GM12878 (cell line): ENCODE measurements at regions not wholly inside any gene's neighbourhood (a gene's known extent, or its start where the extent isn't known, plus 50 kb on each side); places are given as distances from the start of the nearest gene placed in this dataset.

Experiments
- ATAC-seq: fragments of 200-7000 bp; cut with Tn5 transposase; 3 replicates; pipeline ENCODE4 v1.9.1; 2020; ENCODE audit warnings: mild to moderate bottlenecking, moderate library complexity
- BruUV-seq: library from RNA; stranded (reverse); fragments of 400-500 nt; replicated peaks from 2 replicates; lab custom pipeline; 2021; lab: Mats Ljungman, UMichigan
- CTCF ChIA-PET: fragments of 300-600 bp; sonication (Branson Sonifier 250); formaldehyde crosslinking; extraction: SDS; loops from one replicate; lab custom pipeline; 2021; ENCODE audit warnings: inconsistent platforms; lab: Yijun Ruan, JAX
- POLR2A ChIA-PET: fragments of 350-600 bp; formaldehyde crosslinking; extraction: SDS; loops from one replicate; lab custom pipeline; 2021; ENCODE audit warnings: inconsistent platforms; lab: Charles Lee
- RAD21 ChIA-PET: fragments of 300-600 bp; sonication (Branson Sonifier 250); formaldehyde crosslinking; loops from one replicate; lab custom pipeline; 2023; ENCODE audit warnings: antibody characterized with exemption; ENCODE audit not compliant: unreplicated experiment; lab: Charles Lee
- SMC1A ChIA-PET: fragments of 300-600 bp; sonication (Branson Sonifier 250); formaldehyde crosslinking; loops from one replicate; lab custom pipeline; 2023; ENCODE audit not compliant: unreplicated experiment, uncharacterized antibody; lab: Charles Lee
- DNase-seq: peaks from one replicate; pipeline ENCODE4 v3.0.0-alpha.2; 2011; ENCODE audit warnings: low read depth, low spot score
- FAIRE-seq: peaks from 3 replicates; lab custom pipeline; 2011; peaks lifted over from hg19 to GRCh38; lab: Jason Lieb, UNC
- H2AFZ ChIP-seq: 2 replicates; pipeline ENCODE4 v1.6.0; 2011; ENCODE audit warnings: low read depth, low read length, control low read depth; ENCODE audit not compliant: control insufficient read depth
- H3K27ac ChIP-seq: 2 replicates; pipeline ENCODE4 v1.5.1; 2011; ENCODE audit warnings: control low read depth; ENCODE audit not compliant: control insufficient read depth, insufficient read depth
- H3K27me3 ChIP-seq, 2 experiments: replicated peaks in 1 of 2; 2 replicates each; pipeline versions ENCODE4 v1.6.0 to v1.6.1; 2011; ENCODE audit warnings: low read length in 1 of 2; ENCODE audit not compliant: control insufficient read depth in 2 of 2, insufficient read depth in 2 of 2
- H3K36me3 ChIP-seq, 2 experiments: 2 replicates each; pipeline ENCODE4 v1.5.1; 2011; ENCODE audit warnings: low read length in 1 of 2; ENCODE audit not compliant: control insufficient read depth in 2 of 2, insufficient read depth in 2 of 2
- H3K4me1 ChIP-seq: 2 replicates; pipeline ENCODE4 v1.6.1; 2011; ENCODE audit warnings: mild to moderate bottlenecking, low read length, moderate library complexity, mixed read lengths; ENCODE audit not compliant: control insufficient read depth, insufficient read depth
- H3K4me2 ChIP-seq: 2 replicates; pipeline ENCODE4 v1.6.0; 2011; ENCODE audit warnings: control low read depth; ENCODE audit not compliant: control insufficient read depth, insufficient read depth
- H3K4me3 ChIP-seq: fragments of 200-600 bp; sonication (generic); 2 replicates; pipeline ENCODE4 v1.5.1; 2016
- H3K79me2 ChIP-seq: 2 replicates; pipeline ENCODE4 v1.6.0; 2011; ENCODE audit warnings: low read length; ENCODE audit not compliant: control insufficient read depth, insufficient read depth
- H3K9ac ChIP-seq: 2 replicates; pipeline ENCODE4 v1.8.0; 2011; ENCODE audit warnings: low read length, control low read depth, mixed read lengths; ENCODE audit not compliant: control insufficient read depth, insufficient read depth
- H3K9me3 ChIP-seq: replicated peaks from 3 replicates; pipeline ENCODE4 v1.5.1; 2011; ENCODE audit warnings: mild to moderate bottlenecking, low read length; ENCODE audit not compliant: control insufficient read depth, insufficient read depth
- H4K20me1 ChIP-seq: 2 replicates; pipeline ENCODE4 v1.6.0; 2011; ENCODE audit not compliant: control insufficient read depth, insufficient read depth
- CBX5 ChIP-seq: sonication (generic); IDR thresholded peaks from 2 replicates; pipeline ENCODE4 v1.6.1; 2016; ENCODE audit warnings: low read depth, moderate library complexity, mild to moderate bottlenecking, inconsistent platforms
- KLF5 ChIP-seq: fragments of 450-650 bp; IDR thresholded peaks from 2 replicates; pipeline ENCODE4 v1.6.1; 2014; ENCODE audit warnings: mild to moderate bottlenecking; ENCODE audit not compliant: partially characterized antibody
- MYB ChIP-seq: fragments of 150-350 bp; IDR thresholded peaks from 2 replicates; pipeline ENCODE4 v1.6.1; 2014; ENCODE audit warnings: mild to moderate bottlenecking, low read depth, low read length, borderline replicate concordance
- NR2C1 ChIP-seq: fragments of 450-650 bp; IDR thresholded peaks from 2 replicates; pipeline ENCODE4 v1.6.1; 2017; ENCODE audit warnings: antibody characterized with exemption, mild to moderate bottlenecking, moderate library complexity
- POU2F2 ChIP-seq: IDR thresholded peaks from 3 replicates; pipeline ENCODE4 v1.6.1; 2011; ENCODE audit warnings: low read depth, mild to moderate bottlenecking, low read length, borderline replicate concordance
- TARDBP ChIP-seq: IDR thresholded peaks from 2 replicates; pipeline ENCODE4 v1.6.1; 2016; ENCODE audit warnings: borderline replicate concordance
- ZBTB4 ChIP-seq: fragments of 450-650 bp; formaldehyde crosslinking; IDR thresholded peaks from 2 replicates; pipeline ENCODE4 v1.4.0; 2022; ENCODE audit warnings: mild to moderate bottlenecking, moderate library complexity
- ZBTB40 ChIP-seq: fragments of 450-650 bp; IDR thresholded peaks from 2 replicates; pipeline ENCODE4 v1.6.1; 2016; ENCODE audit warnings: mild to moderate bottlenecking, moderate library complexity, borderline replicate concordance
- ZNF274 ChIP-seq: IDR thresholded peaks from one replicate; pipeline ENCODE4 v1.8.0; 2011; ENCODE audit not compliant: insufficient read length, insufficient read depth
- WGBS: methylation state at CpG from one replicate; pipeline ENCODE4 v1.1.6; 2016; ENCODE audit warnings: low lambda C conversion rate; ENCODE audit not compliant: insufficient replicate concordance, insufficient coverage; ENCODE audit errors: missing lambda C conversion rate; 5-methylcytosine and 5-hydroxymethylcytosine counted together
- in situ Hi-C: fragments of 300-500 bp; cut with MboI; formaldehyde crosslinking; loops from 9 replicates; pipeline ENCODE4 v1.14.3; 2018; ENCODE audit warnings: mixed read lengths
- intact Hi-C: fragments of 100-400 bp; cut with micrococcal nuclease; formaldehyde crosslinking; loops from one replicate; pipeline ENCODE4 v1.14.2; 2022; ENCODE audit not compliant: unreplicated experiment

GRCh38 chr4:128653527-128654444, 155.7 kb upstream of the JADE1 start:
- H3K4me2 ChIP-seq: no peak overlapping the region
- no peaks in the 10 kb centered on the region for H3K79me2 ChIP-seq
- no peaks in the 10 kb centered on the region for H3K36me3 ChIP-seq
- H3K27ac ChIP-seq: no peak overlapping the region
- no peaks in the 10 kb centered on the region for H3K27me3 ChIP-seq
- POLR2A ChIA-PET: interaction anchor here (1.0 kb wide), 1 partner anchor 12 kb away, joined by 5 read pairs; no protein-coding TSS in a partner anchor
- in situ Hi-C loops (no loop called here), intact Hi-C loops (no loop called here)
- H3K4me1 ChIP-seq: peaks cover 4% of the 10 kb centered on the region; the same call in 1 of the 2 replicates
- H4K20me1 ChIP-seq: no peaks in the 10 kb centered on the region
- RAD21 ChIA-PET: no interaction called here
- H3K4me3 ChIP-seq: no peak overlapping the region
- FAIRE-seq (no peak), ATAC-seq (no peak), DNase-seq (no peak)
- CTCF ChIA-PET: interaction anchor here (1.1 kb wide), 1 partner anchor 79 kb away, joined by 3 read pairs; no protein-coding TSS in a partner anchor
- no TSS peak for BruUV-seq
- H3K9ac ChIP-seq: no peak overlapping the region
- H2AFZ ChIP-seq: no peak overlapping the region
- peaks cover 6% of the 10 kb centered on the region; the same call in 2 of the 3 replicates for H3K9me3 ChIP-seq
- TF ChIP-seq NR2C1 (no peak), KLF5 (no peak), POU2F2 (no peak), ZBTB40 (no peak), ZNF274 (no peak), TARDBP (no peak), ZBTB4 (no peak), CBX5 (no peak), MYB (no peak)
- SMC1A ChIA-PET: interaction anchor here (1.5 to 1.8 kb wide), 2 partner anchors 21 to 79 kb away, joined by 3 to 6 read pairs; no protein-coding TSS in a partner anchor
- 53% methylated on average over 8 of the region's 8 CpGs for WGBS
